GM12892 (cell line): ENCODE measurements at regions not wholly inside any gene's neighbourhood (a gene's known extent, or its start where the extent isn't known, plus 50 kb on each side); places are given as distances from the start of the nearest gene placed in this dataset.

ENCODE experiments used
- POLR2A ChIP-seq: IDR thresholded peaks from 2 replicates; pipeline ENCODE4 v1.6.1; 2011; ENCODE audit warnings: low read depth, low read length, control low read depth
- POLR2AphosphoS5 ChIP-seq: IDR thresholded peaks from 2 replicates; pipeline ENCODE4 v1.6.1; 2011; ENCODE audit warnings: low read depth, low read length, control low read depth
- TAF1 ChIP-seq: IDR thresholded peaks from 2 replicates; pipeline ENCODE4 v1.6.1; 2011; ENCODE audit warnings: low read depth, mild to moderate bottlenecking, control low read depth, low read length, borderline replicate concordance

- TF ChIP-seq POLR2A: no peak
- TF ChIP-seq TAF1: no peak
- no peak for TF ChIP-seq POLR2AphosphoS5
Measured at GRCh38 chr12:4039931-4040330, 166.7 kb upstream of the PARP11 start.
